Left renal pelvis (tissue), 4 donors: ENCODE measurements at regions not wholly inside any gene's neighbourhood (a gene's known extent, or its start where the extent isn't known, plus 50 kb on each side); places are given as distances from the start of the nearest gene placed in this dataset.
"Not testable (repeated sequence)": the region's sequence is repeated elsewhere in the genome, so short reads cannot be mapped to it uniquely, and the experiment has no call there.

ENCODE experiments used
- DNase-seq, 4 donors: peaks; one replicate each; pipeline ENCODE4 v3.0.0-alpha.2; 2013; ENCODE audit warnings: low read depth in 4 of 4, low spot score in 3 of 4

DNA sequence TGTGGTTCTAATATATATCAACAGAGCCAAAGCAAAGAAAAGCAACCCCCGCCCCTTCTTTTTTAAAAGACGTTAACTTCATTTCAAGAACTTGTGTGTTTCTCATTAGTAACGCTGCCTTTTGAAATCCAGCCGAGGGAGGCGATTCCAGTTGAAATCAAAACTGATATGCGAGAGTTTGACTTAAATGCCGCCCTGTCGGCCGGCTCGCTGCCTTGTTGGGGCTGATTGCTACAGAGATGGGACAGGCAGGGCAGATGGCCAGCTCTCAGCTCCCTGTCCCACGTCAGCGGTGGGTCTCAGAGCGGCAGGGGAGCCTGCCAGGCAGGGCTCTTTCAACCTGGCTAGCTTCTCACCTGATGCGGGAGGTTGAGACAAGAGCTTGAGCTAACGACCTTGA is 51.9 kb upstream of the ALX4 start:
- DNase-seq = no peak

- DNase-seq = no peak
Observed at GRCh38 chr11:44363116-44363515, 53.2 kb upstream of the ALX4 start.

DNA sequence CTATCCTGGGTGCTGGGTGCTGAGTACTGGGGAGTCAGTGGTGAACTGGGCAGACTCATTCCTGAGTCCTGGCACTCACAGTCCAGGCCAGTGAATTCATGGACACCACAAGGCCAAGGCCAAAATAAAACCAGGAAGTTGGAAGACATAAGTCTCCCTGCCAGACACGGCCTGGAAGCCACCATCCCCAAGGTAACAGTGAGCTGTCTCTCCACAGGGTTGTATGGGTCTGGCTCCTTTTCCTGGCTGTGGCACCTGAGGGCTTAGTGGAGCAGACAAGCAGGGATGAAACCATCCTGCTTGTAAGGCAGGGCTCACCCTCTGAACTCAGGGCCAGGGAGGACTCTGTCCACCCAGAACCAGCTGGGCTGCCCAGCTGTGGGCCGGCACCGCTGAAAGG is 54.7 kb upstream of the ALX4 start:
- no peak for DNase-seq

DNA sequence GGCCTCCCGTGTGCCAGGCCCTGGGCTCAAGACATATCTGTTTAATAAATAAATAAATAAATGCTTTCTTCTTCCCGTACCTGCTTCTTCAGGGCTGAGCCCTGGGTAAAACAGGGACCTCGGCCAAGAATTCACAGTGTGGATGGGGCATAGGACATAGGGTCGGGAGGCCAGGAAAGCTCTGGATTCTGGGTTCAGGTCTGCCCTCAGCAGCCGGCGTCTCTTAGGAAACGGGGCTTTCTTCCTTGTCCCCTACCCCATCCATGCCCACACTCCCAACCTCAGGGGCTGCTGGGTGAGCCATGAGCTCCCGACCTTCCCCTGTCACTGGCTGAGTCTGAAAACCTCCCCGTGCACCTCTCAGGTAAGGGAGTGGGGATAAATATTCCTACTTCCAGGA is 55.7 kb upstream of the ALX4 start:
- DNase-seq = no peak

- no peak for DNase-seq
Observed at GRCh38 chr11:44366026-44366425, 56.1 kb upstream of the ALX4 start.

- DNase-seq = no peak
Observed at GRCh38 chr11:44366741-44367140, 56.8 kb upstream of the ALX4 start.

DNA sequence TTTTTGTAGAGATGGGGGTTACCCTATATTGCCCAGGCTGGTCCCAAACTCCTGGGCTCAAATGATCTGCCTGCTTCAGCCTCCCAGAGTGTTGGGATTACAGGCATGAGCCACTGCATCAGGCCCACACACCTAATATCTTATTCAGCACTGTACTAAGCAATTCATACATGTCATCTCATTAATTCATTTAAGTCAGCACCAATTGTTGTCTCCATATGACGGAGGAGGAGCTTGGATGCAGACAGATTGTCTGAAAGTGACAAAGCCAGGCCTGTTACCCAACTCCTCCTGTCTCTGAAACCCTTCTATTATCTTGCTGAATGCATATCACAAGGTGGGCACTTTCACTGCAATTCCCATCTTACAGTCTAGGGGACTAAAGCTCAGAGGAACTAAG is 57.5 kb upstream of the ALX4 start:
- DNase-seq = no peak

GRCh38 chr11:44368886-44369285 is 58.9 kb upstream of the ALX4 start:
- DNase-seq = no peak

- not testable (repeated sequence) for DNase-seq
Observed at GRCh38 chr11:44371042-44371441, 61.1 kb upstream of the ALX4 start.

- DNase-seq = no peak
Observed at GRCh38 chr11:44371706-44372105, 61.8 kb upstream of the ALX4 start.

DNA sequence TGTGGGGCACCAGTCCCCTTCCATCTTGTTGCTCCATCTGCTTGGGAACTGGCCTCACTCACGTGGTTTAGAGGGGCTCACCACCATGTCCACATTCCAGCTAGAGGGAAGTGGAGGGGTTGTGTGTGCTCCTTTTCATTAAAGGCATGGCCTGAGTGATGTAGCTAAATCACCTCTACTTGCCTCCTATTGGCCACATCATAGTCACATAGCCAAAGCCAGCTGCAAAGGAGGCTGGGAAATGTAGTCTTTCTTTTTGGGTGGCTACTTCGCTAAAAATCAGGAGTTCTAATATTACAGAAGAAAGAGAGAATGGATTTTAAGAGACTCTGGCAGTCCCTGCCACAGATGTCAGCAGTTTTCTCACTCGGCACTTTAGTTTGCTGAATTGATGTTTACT is 63.0 kb upstream of the ALX4 start:
- DNase-seq = no peak

DNA sequence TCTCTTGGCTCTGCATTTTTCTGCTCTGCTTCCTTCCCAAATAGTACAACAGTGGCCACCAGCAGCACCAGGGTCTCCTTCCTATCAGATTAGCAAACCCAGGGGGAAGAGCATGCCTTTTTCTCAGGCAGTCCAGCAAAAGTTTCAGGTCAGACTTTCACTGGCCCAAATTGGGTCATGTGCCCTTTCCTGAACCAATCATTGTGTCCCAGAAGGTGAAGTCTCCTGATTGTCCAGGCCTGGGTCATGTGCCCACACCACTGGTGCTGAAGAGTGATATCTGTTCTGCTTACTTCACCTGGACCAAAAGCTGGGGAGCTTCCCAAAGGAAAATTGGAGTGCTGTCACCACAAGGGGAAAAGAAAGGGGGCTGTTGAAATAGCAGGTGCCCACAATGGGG is 64.1 kb upstream of the ALX4 start:
- DNase-seq = no peak

GRCh38 chr11:44376423-44376822 is 66.5 kb upstream of the ALX4 start:
- DNase-seq = no peak

DNA sequence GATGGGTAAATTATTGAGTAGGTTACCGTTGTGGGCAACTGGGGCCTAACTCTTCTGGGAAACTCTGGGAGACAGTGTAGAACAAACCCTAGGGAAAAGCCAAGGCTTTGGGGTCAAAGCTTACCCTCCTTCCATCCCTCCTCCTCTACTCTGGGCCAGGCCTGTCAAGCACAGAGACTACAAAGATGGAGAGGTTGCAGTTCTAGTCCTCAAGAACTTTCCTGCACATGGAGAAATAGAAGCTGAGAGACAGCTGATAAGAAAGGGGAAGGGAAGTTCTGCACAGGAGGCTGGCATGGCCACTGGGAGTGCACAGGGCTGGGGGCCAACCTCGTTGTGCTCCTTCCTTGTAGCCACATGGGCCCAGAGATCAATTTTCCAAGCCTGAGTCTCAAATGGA is 67.2 kb upstream of the ALX4 start:
- no peak for DNase-seq

DNA sequence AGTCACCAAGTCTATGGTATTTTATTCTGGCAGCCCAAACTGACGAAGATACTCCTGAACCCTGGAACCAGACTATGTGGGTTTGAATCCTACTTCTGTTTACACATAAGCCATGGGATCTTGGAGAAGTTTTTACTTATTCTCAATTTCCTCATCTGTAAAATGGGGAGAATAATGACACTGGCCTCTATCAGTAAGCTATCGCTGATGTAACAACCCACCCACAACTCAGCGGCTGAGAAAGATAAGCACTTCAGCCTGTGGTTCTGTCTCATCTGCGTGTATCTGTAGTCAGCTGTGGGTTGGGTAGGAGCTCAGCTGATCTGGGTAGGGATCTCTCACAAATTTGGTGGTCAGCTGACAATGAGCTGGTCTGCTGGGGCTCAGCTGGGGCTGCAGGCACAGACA is 68.0 kb upstream of the ALX4 start:
- DNase-seq = no peak

DNA sequence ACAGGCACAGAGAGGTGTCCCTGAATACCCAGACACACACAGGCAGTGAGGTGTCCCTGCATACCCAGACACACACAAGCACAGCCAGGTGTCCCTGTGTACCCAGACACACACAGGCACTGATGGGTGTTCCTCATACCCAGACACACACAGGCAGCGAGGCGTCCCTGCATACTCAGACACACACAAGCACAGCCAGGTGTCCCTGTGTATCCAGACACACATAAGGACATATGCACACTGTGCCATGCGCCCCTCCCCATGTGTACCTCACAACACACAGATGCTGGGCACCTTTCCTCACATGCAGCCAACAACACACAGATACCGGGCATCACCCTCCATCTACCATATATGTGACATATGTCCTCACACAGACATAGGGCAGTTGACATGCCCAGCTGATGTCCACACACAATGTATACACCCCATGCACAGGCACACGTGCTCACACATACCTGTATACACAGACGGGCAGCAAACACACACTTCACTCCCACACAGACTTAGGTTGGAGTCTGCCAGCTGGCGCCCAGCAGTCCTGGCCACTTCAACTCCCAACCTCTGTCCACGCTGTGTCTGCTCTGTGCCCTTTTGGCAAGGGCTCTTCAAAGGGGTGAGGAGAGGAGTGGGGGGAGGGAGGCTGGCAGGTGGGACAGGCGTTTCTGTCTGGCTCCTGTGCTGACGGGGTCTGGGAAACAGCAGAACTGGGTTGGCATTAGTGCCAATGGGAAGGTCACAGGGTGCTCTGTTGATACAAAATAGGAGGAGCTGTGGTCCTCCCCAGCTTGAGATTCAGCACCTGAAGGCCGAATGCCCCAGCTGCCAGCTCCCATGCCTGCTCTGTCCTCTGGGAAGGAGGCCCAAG is 69.4 kb upstream of the ALX4 start:
- no peak for DNase-seq

DNA sequence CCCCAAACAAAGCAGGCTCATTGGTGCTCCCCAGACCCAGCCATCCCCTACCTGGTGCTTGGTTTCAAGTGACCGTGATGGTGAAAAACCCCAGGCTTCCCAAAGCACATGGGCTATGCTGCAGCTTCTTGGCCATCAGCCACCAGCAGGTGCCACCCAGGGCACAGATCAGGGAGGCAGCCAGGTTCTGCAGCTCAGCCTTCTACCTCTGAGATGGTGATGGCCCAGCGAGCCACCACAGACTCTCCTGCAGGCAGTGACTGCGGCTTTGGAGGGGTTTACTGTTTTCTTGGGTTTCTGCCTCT is 70.0 kb upstream of the ALX4 start:
- no peak for DNase-seq

- no peak for DNase-seq
Observed at GRCh38 chr11:44380820-44381219, 70.9 kb upstream of the ALX4 start.

GRCh38 chr11:44381261-44381660 is 71.3 kb upstream of the ALX4 start:
- DNase-seq = no peak

DNA sequence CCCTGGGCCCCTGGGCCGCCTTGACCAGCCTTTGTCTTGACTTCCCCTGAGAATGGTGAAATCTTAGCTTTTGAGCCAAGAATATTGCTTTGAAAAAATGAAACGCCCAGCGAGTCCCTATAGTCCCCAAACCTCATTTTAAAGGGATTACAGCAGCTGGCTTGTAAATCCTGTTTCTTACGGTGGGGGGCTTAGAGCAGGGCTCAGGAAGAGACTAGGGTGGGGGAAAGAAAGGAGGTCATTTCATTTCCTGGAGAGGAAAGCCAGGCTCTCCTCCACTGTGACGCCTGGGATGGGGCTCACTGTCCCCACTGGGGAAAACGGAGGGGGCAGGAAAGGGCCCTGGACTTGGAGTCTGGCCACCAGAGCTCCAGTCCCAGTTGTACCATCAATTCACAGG is 72.2 kb upstream of the ALX4 start:
- DNase-seq = no peak

GRCh38 chr11:44382656-44383240 is 72.8 kb upstream of the ALX4 start:
- DNase-seq = no peak

- no peak for DNase-seq
Observed at GRCh38 chr11:44383246-44383645, 73.3 kb upstream of the ALX4 start.

DNA sequence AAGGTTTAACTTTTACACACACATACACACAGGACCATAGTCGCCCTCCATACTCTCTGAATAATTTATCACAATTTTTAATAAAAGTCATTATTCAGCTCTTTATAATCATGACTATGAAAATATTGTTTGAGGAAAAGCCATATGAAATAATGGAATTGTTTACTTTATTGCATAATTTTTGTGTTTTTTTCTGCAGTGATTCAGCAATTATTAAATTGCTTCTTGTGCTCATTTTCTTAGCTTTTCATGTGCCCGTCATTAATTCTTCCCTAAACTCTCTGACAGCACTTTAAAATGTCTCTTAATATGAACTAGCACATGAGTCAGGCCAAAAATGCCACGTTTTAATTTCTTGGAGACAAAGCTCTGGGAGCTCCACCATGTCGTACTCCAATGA is 77.5 kb upstream of the ALX4 start:
- no peak for DNase-seq
